Urinary bladder (tissue), 3 donors: ENCODE measurements at regions not wholly inside any gene's neighbourhood (a gene's known extent, or its start where the extent isn't known, plus 50 kb on each side); places are given as distances from the start of the nearest gene placed in this dataset.

ENCODE experiments used
- DNase-seq: peaks from one replicate; pipeline ENCODE4 v3.0.0-alpha.2; 2015; ENCODE audit errors: extremely low spot score
- H3K27ac ChIP-seq: one replicate; pipeline ENCODE4 v1.5.1; 2013; ENCODE audit warnings: low read depth, mild to moderate bottlenecking, moderate library complexity
- H3K36me3 ChIP-seq: one replicate; pipeline ENCODE4 v1.6.1; 2013; ENCODE audit warnings: mild to moderate bottlenecking, moderate library complexity; ENCODE audit not compliant: insufficient read depth
- H3K4me1 ChIP-seq: one replicate; pipeline ENCODE4 v1.6.1; 2013; ENCODE audit warnings: mild to moderate bottlenecking, moderate library complexity; ENCODE audit not compliant: insufficient read depth
- H3K4me3 ChIP-seq: one replicate; pipeline ENCODE4 v1.5.1; 2013; ENCODE audit warnings: low read depth, low read length
- WGBS: extraction: QIAGEN DNeasy Blood & Tissue Kit; methylation state at CpG from one replicate; pipeline ENCODE4 v1.1.7; 2013; 5-methylcytosine and 5-hydroxymethylcytosine counted together
- donor health status: healthy with polysubstance abuse.
- donor health status: healthy.

- Histone ChIP-seq H3K27ac (no peak overlapping the region), H3K36me3 (no peaks in the 10 kb centered on the region), H3K4me1 (no peaks in the 10 kb centered on the region), H3K4me3 (no peak overlapping the region)
- DNase-seq = no peak
- WGBS = 91% methylated on average over 7 of the region's 7 CpGs
Observed at GRCh38 chr13:110773480-110773879, 60.0 kb downstream of the ING1 start.

- no peaks in the 10 kb centered on the region for H3K36me3 ChIP-seq
- WGBS = 96% methylated on average over 1 of the region's 1 CpG
Observed at GRCh38 chr13:110774051-110774450, 60.6 kb downstream of the ING1 start.

GRCh38 chr13:110774490-110774889 is 61.0 kb downstream of the ING1 start:
- no peak overlapping the region for H3K27ac ChIP-seq
- H3K4me3 ChIP-seq = no peak overlapping the region
- DNase-seq = no peak
- H3K36me3 ChIP-seq = no peaks in the 10 kb centered on the region
- no peaks in the 10 kb centered on the region for H3K4me1 ChIP-seq
- WGBS = 93% methylated on average over 6 of the region's 6 CpGs

More at GRCh38 chr13:110774051-110774450, 60.6 kb downstream of the ING1 start:
- DNase-seq = no peak
- Histone ChIP-seq H3K4me3 (no peak overlapping the region), H3K4me1 (no peaks in the 10 kb centered on the region), H3K27ac (no peak overlapping the region)

GRCh38 chr13:110775576-110775975 is 62.1 kb downstream of the ING1 start:
- DNase-seq = no peak

GRCh38 chr13:110777251-110777820 is 63.8 kb downstream of the ING1 start:
- DNase-seq = no peak
- Histone ChIP-seq H3K36me3 (no peaks in the 10 kb centered on the region), H3K4me3 (no peak overlapping the region), H3K4me1 (no peaks in the 10 kb centered on the region), H3K27ac (no peak overlapping the region)
- WGBS = 69% methylated on average over 3 of the region's 3 CpGs

More at GRCh38 chr13:110775576-110775975, 62.1 kb downstream of the ING1 start:
- H3K4me1 ChIP-seq = no peaks in the 10 kb centered on the region
- no peak overlapping the region for H3K4me3 ChIP-seq
- WGBS = 74% methylated on average over 5 of the region's 5 CpGs
- H3K27ac ChIP-seq = no peak overlapping the region
- H3K36me3 ChIP-seq = no peaks in the 10 kb centered on the region

- Histone ChIP-seq H3K4me3 (no peak overlapping the region), H3K27ac (no peak overlapping the region), H3K4me1 (no peaks in the 10 kb centered on the region), H3K36me3 (no peaks in the 10 kb centered on the region)
- no peak for DNase-seq
- WGBS = 79% methylated on average over 3 of the region's 3 CpGs
Observed at GRCh38 chr13:110779022-110779421, 65.5 kb downstream of the ING1 start.

GRCh38 chr13:110780422-110780821 is 66.9 kb downstream of the ING1 start:
- DNase-seq = no peak
- Histone ChIP-seq H3K4me3 (no peak overlapping the region), H3K4me1 (no peaks in the 10 kb centered on the region), H3K36me3 (no peaks in the 10 kb centered on the region), H3K27ac (no peak overlapping the region)
- 54% methylated on average over 2 of the region's 2 CpGs for WGBS

GRCh38 chr13:110782185-110782584 is 68.7 kb downstream of the ING1 start:
- H3K36me3 ChIP-seq = no peaks in the 10 kb centered on the region
- no peak for DNase-seq
- no peak overlapping the region for H3K27ac ChIP-seq
- no peaks in the 10 kb centered on the region for H3K4me1 ChIP-seq
- H3K4me3 ChIP-seq = no peak overlapping the region

GRCh38 chr13:110784704-110785103 is 71.2 kb downstream of the ING1 start:
- DNase-seq = no peak
- WGBS = 92% methylated on average over 2 of the region's 2 CpGs
- no peak overlapping the region for H3K4me3 ChIP-seq
- no peaks in the 10 kb centered on the region for H3K4me1 ChIP-seq
- no peak overlapping the region for H3K27ac ChIP-seq
- H3K36me3 ChIP-seq = no peaks in the 10 kb centered on the region

GRCh38 chr13:110788778-110789177 is 75.3 kb downstream of the ING1 start:
- H3K36me3 ChIP-seq = no peaks in the 10 kb centered on the region
- WGBS = 93% methylated on average over 14 of the region's 14 CpGs
- H3K4me1 ChIP-seq = no peaks in the 10 kb centered on the region
- no peak overlapping the region for H3K4me3 ChIP-seq
- no peak overlapping the region for H3K27ac ChIP-seq
- no peak for DNase-seq

GRCh38 chr13:110789871-110790270 is 76.4 kb downstream of the ING1 start:
- Histone ChIP-seq H3K4me3 (no peak overlapping the region), H3K27ac (no peak overlapping the region), H3K36me3 (no peaks in the 10 kb centered on the region), H3K4me1 (no peaks in the 10 kb centered on the region)
- WGBS = 94% methylated on average over 2 of the region's 2 CpGs
- DNase-seq = no peak

GRCh38 chr13:110790371-110790770 is 76.9 kb downstream of the ING1 start:
- Histone ChIP-seq H3K27ac (no peak overlapping the region), H3K4me3 (no peak overlapping the region), H3K36me3 (no peaks in the 10 kb centered on the region), H3K4me1 (no peaks in the 10 kb centered on the region)
- WGBS = 87% methylated on average over 3 of the region's 3 CpGs
- no peak for DNase-seq

- WGBS = 87% methylated on average over 7 of the region's 7 CpGs
- Histone ChIP-seq H3K4me3 (no peak overlapping the region), H3K27ac (no peak overlapping the region), H3K4me1 (no peaks in the 10 kb centered on the region), H3K36me3 (no peaks in the 10 kb centered on the region)
- DNase-seq = no peak
Observed at GRCh38 chr13:110794209-110794608, 80.7 kb downstream of the ING1 start.

- Histone ChIP-seq H3K27ac (no peak overlapping the region), H3K4me1 (no peaks in the 10 kb centered on the region), H3K36me3 (no peaks in the 10 kb centered on the region), H3K4me3 (no peak overlapping the region)
- WGBS = 69% methylated on average over 9 of the region's 9 CpGs
- DNase-seq = no peak
Observed at GRCh38 chr13:110797230-110797877, 83.9 kb downstream of the ING1 start.
